ENCODE measurements at regions not wholly inside any gene's neighbourhood (a gene's known extent, or its start where the extent isn't known, plus 50 kb on each side); places are given as distances from the start of the nearest gene placed in this dataset.
"Not testable (repeated sequence)": the region's sequence is repeated elsewhere in the genome, so short reads cannot be mapped to it uniquely, and the experiment has no call there.

DNA sequence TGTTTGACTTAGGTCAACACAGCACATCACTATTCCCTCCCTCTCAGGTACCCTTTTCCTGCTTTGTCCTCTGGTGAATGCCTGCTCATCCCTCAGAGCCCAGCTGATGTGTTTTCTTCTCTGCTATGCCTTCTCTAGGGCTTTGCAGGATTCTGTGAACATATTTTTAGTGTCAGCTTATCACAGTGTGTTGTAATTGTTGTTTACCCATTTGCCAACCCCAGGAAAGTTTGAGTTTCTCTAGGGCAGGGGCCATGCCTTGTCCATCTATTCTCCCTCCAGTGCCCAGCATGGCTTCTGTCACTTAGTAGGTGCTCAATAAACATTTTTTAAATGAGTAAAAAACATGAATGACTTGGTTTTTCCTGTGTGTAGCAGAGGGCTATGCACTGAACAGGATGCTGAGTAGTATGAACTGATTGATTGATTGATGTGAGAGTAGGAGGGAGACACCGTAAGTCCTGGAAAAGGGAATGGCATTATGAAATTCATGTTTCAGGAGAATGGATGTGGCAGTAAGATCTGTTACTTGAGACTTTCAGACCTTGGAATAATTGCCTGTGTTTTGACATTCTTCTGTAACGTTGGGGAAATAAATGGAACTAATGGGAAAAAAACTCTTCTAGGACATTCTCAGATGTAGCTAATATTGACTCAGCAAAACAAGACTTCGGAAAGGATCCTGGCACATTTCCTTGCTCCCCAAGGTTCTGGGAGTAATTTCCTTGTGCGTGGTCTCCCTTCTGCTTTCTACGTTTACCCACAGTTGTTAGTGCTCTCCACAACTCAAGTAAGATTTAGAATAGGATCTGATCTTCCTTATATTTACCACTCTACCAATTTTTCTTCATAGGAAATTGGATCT, 267.3 kb upstream of the TBL1XR1 start:
- no peak for DNase-seq

DNA sequence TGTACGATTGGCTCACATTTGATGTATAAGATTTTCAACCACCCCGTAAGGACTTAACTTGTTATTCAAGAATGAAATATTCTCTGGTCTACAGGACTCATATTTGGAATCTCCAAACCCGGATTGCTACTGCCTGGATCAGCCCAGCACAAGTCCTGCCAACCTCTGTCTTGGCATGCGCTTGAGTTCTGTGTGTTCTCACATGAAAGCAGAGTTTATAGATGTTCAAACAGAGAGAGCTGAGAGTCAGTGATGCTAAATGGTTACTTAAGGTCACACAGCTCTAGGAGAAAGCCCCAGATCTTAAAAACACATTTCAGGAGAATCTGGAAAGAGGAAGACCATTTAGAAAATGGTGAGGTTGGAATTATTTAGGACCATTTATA, 268.0 kb upstream of the TBL1XR1 start:
- DNase-seq = no peak

- DNase-seq = no peak
These were observed 268.8 kb upstream of the TBL1XR1 start for GRCh38 chr3:177466074-177466473.

DNA sequence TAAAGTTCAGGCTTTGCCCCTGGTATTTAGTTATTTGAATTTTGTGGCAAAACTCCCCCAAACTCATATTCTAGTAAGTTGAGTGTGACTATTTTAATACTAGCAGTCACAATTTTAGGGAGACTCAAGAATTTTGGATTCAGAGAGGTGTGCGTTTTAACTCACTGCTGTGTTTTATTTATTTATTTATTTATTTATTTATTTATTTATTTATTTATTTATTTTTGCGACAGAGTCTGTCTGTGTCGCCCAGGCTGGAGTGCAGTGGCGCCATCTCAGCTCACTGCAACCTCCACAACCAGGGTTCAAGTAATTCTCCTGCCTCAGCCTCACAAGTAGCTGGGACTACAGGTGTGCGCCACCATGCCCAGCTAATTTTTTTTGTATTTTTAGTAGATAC, 269.3 kb upstream of the TBL1XR1 start:
- DNase-seq = not testable (repeated sequence)

DNA sequence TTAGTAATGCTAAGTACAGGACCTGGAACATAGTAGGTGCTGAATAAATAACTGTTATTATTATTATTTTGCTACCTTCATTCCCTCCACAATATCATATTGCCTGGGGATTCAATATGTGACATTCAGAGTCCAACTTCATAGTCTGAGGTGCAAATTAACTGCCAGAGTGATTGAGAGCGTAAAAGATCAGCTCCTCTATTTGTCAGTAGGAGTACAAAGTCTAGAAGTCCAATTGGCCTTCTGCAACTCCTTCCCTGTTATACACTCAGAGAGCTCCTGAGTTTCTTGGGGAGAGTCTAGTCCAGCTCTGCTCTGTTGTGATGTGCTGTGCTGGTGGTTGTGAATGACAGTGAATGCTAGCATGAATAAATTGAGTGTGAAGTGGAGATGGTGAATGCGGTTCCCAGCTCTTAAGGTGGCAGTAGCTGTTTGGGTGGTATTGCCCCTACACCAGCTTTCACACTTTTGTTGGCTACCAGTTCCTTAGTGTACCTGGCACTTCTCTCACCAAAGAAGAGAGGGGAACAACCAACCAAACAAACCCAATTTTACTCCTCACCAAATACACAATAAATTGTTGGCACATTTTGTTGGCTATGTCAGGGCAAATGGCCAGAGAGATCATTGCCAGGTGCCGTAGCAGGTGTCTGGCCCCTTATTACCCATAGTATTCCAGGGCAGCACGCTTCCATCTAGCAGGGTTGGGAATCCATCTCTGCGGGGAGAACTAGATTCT, 270.1 kb upstream of the TBL1XR1 start:
- DNase-seq = no peak

DNA sequence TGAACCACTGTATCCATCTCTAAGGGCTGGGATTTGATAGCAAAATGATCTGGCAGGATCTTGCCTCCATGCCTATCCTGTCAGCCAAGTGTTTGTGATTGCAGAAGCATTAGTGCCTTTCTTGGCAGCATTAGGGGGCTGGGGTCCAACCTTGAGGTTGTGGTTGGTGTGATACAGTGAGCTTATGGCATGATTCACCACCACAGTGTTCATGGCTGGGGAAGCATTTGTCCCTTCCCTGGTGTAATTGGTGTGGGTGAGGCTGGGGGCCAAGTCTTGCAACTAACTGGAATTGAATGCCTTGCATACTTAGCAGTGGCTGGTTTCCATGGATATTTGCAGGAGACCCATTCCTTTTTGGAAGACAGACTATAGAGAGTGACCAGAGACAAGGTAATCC, 271.0 kb upstream of the TBL1XR1 start:
- DNase-seq = no peak

- no peak for DNase-seq
These were observed 271.5 kb upstream of the TBL1XR1 start for GRCh38 chr3:177468816-177469215.

- no peak for DNase-seq
These were observed 271.9 kb upstream of the TBL1XR1 start for GRCh38 chr3:177469216-177469615.

GRCh38 chr3:177470197-177470941, 273.1 kb upstream of the TBL1XR1 start:
- no peak for DNase-seq

DNA sequence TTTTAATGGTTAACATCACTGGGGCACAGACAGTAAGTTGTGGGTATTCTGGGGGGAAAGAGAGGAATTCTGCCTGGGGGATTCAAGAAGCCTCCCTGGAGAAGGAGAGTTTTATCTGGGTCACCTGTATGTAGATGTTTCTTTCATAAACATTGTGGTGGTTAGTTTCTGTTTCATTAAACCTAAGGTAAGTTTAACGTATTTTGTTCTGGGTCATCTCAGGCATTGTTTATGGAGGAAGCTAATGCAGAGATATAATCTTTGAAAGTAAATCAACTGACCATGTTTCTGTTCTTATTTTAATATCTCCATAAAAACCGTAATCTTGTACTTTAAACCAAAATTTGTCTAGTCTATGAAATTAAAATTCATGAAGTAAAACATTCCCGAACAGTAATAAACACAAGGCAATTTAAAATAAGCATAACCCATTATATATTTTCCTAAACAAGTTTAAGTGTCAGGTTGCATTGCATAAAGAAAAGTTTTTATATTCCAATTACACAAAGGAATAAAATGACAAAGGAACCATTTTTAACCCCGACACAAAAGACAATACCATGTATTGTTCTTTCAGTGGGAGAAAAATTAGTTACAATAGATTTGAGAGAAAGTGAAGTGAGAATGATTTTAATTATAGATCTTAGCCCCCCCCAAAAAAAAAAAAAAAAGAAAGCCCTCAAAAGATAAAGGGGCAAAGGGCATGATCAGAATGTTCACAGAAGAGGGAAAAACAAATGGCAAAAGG, 274.6 kb upstream of the TBL1XR1 start:
- DNase-seq = no peak

GRCh38 chr3:177473184-177473583, 275.9 kb upstream of the TBL1XR1 start:
- DNase-seq = no peak

DNA sequence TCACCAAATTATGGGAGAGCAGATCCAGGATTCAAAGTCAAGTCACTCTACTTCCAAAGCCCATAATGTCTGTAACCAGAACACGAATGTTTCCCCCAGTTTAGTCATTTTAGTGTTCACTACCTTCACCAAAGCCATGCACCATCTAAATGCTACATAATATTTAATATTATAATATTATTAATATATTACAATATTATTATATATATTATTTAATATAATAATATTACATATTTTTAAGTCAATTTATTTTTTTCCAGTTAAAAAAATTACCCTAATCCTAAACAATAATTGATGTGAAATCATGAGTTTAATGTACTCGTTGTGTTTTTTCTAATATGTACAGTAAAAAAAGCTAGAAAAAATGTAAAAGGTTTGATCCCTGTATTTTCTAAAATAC, 276.6 kb upstream of the TBL1XR1 start:
- DNase-seq = no peak

GRCh38 chr3:177474652-177475355, 277.5 kb upstream of the TBL1XR1 start:
- no peak for DNase-seq

DNA sequence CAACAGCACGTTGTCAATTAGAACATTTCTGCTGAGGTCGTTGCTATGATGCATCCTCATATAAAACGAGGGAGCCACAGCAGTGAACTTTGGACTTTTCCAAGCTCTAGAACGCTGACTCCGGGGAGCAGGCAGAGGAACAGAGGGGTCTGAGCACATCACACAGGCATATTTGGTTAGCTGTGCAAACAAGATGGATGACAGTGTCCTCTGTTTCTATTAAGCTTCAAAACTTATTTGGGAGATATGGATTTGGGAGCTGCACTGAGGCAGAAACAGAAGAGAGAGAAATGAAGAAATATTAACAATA, 278.0 kb upstream of the TBL1XR1 start:
- no peak for DNase-seq

GRCh38 chr3:177476495-177476894, 279.2 kb upstream of the TBL1XR1 start:
- DNase-seq = no peak

GRCh38 chr3:177476921-177477435, 279.7 kb upstream of the TBL1XR1 start:
- DNase-seq = no peak

GRCh38 chr3:177478170-177478867, 281.0 kb upstream of the TBL1XR1 start:
- no peak for DNase-seq

- no peak for DNase-seq
These were observed 282.3 kb upstream of the TBL1XR1 start for GRCh38 chr3:177479630-177480029.

- no peak for DNase-seq
These were observed 284.0 kb upstream of the TBL1XR1 start for GRCh38 chr3:177481329-177481728.

GRCh38 chr3:177482048-177482691, 284.9 kb upstream of the TBL1XR1 start:
- no peak for DNase-seq
